Subcutaneous abdominal adipose tissue (tissue), 5 donors: ENCODE measurements at regions not wholly inside any gene's neighbourhood (a gene's known extent, or its start where the extent isn't known, plus 50 kb on each side); places are given as distances from the start of the nearest gene placed in this dataset.

Experiments
- H3K27ac ChIP-seq: one replicate; pipeline ENCODE4 v1.7.0; 2013; ENCODE audit warnings: low read depth, mild to moderate bottlenecking, inconsistent platforms, low read length, moderate library complexity
- H3K27me3 ChIP-seq, 5 donors: one replicate each; pipeline ENCODE4 v1.7.0; 2013; ENCODE audit warnings: low read length in 5 of 5, inconsistent platforms in 1 of 5; ENCODE audit not compliant: control insufficient read depth in 5 of 5, insufficient read depth in 4 of 5
- H3K36me3 ChIP-seq, 5 donors: one replicate each; pipeline ENCODE4 v1.7.0; 2013; ENCODE audit warnings: low read length in 5 of 5; ENCODE audit not compliant: control insufficient read depth in 5 of 5, insufficient read depth in 5 of 5
- H3K4me1 ChIP-seq, 5 donors: one replicate each; pipeline ENCODE4 v1.7.0; 2013; ENCODE audit warnings: low read length in 5 of 5, mild to moderate bottlenecking in 3 of 5, moderate library complexity in 1 of 5; ENCODE audit not compliant: control insufficient read depth in 5 of 5, insufficient read depth in 5 of 5
- H3K4me3 ChIP-seq, 5 donors: one replicate each; pipeline ENCODE4 v1.7.0; 2013; ENCODE audit warnings: low read length in 5 of 5, low read depth in 1 of 5
- H3K9ac ChIP-seq, 5 donors: one replicate each; pipeline ENCODE4 v1.7.0; 2013; ENCODE audit warnings: low read length in 5 of 5, mild to moderate bottlenecking in 4 of 5, moderate library complexity in 3 of 5
- H3K9me3 ChIP-seq, 5 donors: one replicate each; pipeline ENCODE4 v1.7.0; 2013; ENCODE audit warnings: low read length in 5 of 5; ENCODE audit not compliant: control insufficient read depth in 5 of 5
- donor health status: healthy.
- donor health status: healthy.
- donor health status: healthy.
- donor health status: healthy.
- donor health status: healthy.

DNA sequence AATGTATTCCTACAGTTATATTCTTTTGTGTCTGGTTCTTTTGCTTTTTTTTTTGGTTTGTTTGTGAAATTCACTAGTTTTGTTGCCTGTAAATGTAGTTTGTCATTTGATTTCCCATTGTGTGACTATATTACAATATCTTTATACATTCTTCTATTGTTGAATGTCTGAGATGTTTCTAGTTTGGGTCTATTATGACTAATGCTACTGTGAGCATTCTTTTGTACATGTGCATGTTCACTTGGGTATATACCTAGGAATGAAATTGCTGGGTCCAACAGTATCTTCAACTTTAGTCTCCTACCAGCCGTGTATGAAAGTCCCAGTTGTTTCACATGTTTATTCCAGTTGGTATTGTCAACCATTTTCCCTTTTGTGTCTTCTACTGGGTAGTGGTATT is 112.7 kb upstream of the RBMS1 start:
- Histone ChIP-seq H3K4me3 (no peak overlapping the region), H3K36me3 (no peaks in the 10 kb centered on the region), H3K27me3 (no peaks in the 10 kb centered on the region), H3K27ac (no peak overlapping the region), H3K9ac (no peak overlapping the region), H3K9me3 (no peaks in the 10 kb centered on the region), H3K4me1 (peaks cover 4 to 14% (median 13%) of the 10 kb centered on the region in 5 donors)

DNA sequence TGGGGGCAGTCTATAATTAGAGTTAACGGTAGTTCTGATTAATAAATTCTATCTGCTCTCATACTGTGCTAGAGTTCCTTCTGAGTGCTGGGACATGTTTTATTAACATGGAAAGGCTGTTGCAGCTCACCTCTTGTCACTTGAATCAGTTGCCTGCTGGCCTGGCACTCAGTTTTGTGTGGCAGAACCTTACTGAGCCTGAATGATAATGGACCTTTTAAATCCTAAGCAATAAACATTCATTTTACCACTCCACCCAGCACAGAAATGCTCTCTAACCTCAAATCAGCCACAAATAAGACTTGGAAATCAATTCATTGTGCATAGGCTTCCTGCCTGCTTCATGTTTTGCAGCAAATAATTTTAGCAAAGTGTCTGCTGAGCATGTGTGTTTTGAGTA is 115.0 kb upstream of the RBMS1 start:
- Histone ChIP-seq H3K4me1 (peaks cover 4 to 14% (median 13%) of the 10 kb centered on the region in 5 donors), H3K36me3 (no peaks in the 10 kb centered on the region), H3K9me3 (no peaks in the 10 kb centered on the region), H3K27me3 (no peaks in the 10 kb centered on the region), H3K9ac (no peak overlapping the region), H3K4me3 (no peak overlapping the region), H3K27ac (no peak overlapping the region)

DNA sequence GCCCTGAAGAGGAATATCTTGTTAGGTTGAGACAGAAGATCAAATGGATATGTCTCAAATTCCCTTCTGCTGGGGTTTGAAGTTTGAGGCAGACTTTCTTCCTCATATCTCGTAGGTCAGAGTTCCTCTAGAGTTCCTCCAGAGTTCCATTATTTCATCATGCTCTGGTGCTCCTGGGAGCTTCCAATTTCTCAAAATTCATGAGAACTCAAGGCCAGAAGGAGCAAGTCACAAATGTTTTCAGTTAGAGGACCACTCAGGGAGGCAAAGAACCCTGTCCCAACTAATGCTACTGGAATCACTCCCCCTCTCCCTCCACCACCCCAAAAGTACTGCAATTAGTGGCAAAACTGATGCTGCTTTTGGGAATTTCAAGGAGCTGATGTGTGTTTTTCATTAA is 115.7 kb upstream of the RBMS1 start:
- no peaks in the 10 kb centered on the region for H3K36me3 ChIP-seq
- no peak overlapping the region for H3K27ac ChIP-seq
- no peaks in the 10 kb centered on the region for H3K27me3 ChIP-seq
- H3K9me3 ChIP-seq, result no peaks in the 10 kb centered on the region
- peaks cover 4 to 14% (median 13%) of the 10 kb centered on the region in 5 donors for H3K4me1 ChIP-seq
- H3K9ac ChIP-seq, result no peak overlapping the region
- H3K4me3 ChIP-seq, result no peak overlapping the region

DNA sequence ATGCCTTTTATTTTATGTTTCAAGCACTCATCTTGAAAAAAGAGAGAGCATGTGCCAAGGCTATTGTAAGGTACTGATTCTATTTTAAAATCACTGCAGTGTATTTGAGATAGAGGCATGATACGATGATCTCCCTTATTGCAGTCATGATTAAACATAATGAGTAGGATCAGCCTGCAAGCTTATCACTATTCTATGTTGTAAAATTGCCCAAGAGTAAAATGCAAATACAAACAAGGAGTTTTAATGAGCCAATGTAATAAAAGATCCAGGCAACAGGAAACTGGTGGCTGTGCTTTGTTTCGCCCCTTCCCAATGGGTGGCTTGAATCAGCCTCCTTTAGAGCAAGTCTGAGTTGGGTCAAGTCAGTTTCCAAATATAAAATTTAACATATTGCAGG is 116.4 kb upstream of the RBMS1 start:
- no peaks in the 10 kb centered on the region for H3K27me3 ChIP-seq
- H3K36me3 ChIP-seq, result no peaks in the 10 kb centered on the region

DNA sequence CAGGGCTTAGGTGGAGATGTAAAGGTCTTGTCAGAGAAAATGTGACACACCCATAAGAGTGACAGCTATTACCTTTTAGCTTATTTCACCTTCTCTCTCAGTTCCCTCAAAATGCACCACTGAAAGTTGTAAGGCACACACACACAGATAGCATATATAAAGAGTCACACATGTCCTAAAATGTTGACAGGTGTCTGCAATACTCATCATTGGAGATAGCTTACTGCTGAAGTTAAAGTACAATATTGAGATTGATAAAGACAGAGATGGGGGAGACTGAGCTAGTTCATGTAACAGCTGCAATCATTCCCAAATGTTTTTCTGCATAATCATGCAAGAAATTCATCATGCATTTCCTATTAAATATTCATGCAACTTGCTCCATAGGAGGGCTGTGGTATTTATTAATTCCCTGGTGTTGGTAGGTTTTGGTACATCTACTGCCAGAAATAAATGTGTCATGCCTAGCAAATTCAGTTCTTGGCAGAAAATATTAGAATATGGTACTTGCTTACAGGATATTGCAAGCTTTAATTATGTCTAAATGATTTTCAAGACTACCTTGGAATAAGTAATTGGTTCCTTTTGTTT is 118.8 kb upstream of the RBMS1 start:
- Histone ChIP-seq H3K4me3 (no peak overlapping the region), H3K27ac (no peak overlapping the region), H3K9ac (no peak overlapping the region), H3K9me3 (peaks cover 0 to 7% (median 5%) of the 10 kb centered on the region in 5 donors), H3K27me3 (no peaks in the 10 kb centered on the region), H3K4me1 (peaks cover 4 to 14% (median 13%) of the 10 kb centered on the region in 5 donors), H3K36me3 (no peaks in the 10 kb centered on the region)

More for the DNA sequence above, 116.4 kb upstream of the RBMS1 start:
- H3K27ac ChIP-seq, result no peak overlapping the region
- no peak overlapping the region for H3K9ac ChIP-seq
- no peak overlapping the region for H3K4me3 ChIP-seq
- peaks cover 4 to 14% (median 13%) of the 10 kb centered on the region in 5 donors for H3K4me1 ChIP-seq
- H3K9me3 ChIP-seq, result no peaks in the 10 kb centered on the region

DNA sequence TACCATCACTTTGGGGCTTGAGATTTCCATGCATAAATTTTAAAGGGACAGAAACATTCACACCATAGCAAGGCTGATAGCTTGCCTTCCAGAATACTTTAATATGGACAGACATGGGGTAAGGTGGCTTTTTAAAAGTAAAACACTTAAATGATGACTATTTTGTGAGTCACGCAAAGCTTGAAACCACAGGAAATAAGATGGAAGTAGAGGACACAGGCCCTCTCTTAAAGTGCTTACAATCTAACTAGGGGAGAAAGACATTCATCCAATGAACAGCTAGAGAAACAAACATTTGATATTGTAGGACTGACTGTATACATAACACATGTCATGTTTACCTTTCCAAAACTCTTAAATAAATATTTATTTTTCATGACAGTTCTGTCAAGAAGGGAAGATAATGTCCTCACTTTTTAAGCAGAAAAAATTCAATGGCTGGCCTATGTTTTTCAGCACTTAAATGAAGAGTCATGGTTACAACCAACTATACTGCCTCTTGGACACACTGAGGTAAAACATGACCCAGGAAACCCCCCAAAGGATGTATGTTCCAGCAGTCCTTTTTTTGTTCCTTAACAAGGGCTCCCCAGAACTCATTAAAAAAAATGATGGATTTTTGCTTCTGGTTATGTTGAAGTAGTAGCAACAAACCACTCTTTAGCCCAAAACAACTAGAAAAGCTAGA is 120.0 kb upstream of the RBMS1 start:
- peaks cover 4 to 12% (median 11%) of the 10 kb centered on the region in 5 donors for H3K4me1 ChIP-seq

DNA sequence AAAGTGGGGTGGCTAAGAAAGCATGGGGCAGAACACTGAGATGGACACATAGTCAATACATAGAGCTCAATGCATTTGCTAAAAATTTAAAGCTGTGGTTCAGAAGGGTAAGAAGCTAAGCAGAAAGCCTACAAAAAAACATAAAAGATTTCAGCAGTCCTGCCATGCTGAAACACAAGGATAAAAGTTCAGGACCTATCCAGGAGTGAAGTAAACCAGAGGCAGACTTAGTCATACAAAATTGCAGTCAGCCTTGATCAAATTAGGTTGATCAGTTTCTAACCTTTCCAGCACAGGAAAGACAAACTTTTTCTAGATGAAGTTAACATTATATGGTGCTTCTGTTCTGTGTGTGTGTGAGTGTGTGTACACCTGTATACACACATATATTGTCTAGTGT is 120.8 kb upstream of the RBMS1 start:
- Histone ChIP-seq H3K27ac (no peak overlapping the region), H3K9me3 (peaks cover 0 to 7% (median 5%) of the 10 kb centered on the region in 5 donors), H3K4me1 (peaks cover 0 to 4% (median 4%) of the 10 kb centered on the region in 5 donors), H3K9ac (no peak overlapping the region), H3K27me3 (no peaks in the 10 kb centered on the region), H3K4me3 (no peak overlapping the region), H3K36me3 (no peaks in the 10 kb centered on the region)

More for the DNA sequence above, 120.0 kb upstream of the RBMS1 start:
- peaks cover 0 to 7% (median 5%) of the 10 kb centered on the region in 5 donors for H3K9me3 ChIP-seq
- H3K9ac ChIP-seq, result no peak overlapping the region
- no peaks in the 10 kb centered on the region for H3K36me3 ChIP-seq
- H3K27ac ChIP-seq, result no peak overlapping the region
- no peak overlapping the region for H3K4me3 ChIP-seq
- H3K27me3 ChIP-seq, result no peaks in the 10 kb centered on the region

DNA sequence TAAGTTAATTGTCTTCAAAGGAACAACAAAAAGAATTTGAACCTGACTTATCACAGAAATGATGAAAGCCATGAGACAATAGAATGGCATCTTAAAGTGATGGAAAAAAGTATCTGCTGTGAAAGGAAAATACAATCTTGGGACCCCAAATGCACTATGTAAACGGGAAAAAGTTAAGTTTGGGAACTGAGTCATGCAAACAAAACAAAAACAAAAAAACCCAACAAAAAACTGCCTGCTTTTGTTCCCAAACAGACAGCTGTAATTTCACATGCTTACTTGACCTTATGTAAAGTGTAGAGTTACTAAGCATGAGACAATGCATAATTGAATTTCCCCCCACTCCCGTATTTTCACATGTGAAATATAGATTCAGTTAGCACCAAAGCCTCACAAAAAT is 122.1 kb upstream of the RBMS1 start:
- Histone ChIP-seq H3K4me1 (no peaks in the 10 kb centered on the region), H3K36me3 (no peaks in the 10 kb centered on the region), H3K27ac (no peak overlapping the region), H3K9ac (no peak overlapping the region), H3K27me3 (no peaks in the 10 kb centered on the region), H3K4me3 (no peak overlapping the region), H3K9me3 (peaks cover 0 to 7% (median 5%) of the 10 kb centered on the region in 5 donors)

DNA sequence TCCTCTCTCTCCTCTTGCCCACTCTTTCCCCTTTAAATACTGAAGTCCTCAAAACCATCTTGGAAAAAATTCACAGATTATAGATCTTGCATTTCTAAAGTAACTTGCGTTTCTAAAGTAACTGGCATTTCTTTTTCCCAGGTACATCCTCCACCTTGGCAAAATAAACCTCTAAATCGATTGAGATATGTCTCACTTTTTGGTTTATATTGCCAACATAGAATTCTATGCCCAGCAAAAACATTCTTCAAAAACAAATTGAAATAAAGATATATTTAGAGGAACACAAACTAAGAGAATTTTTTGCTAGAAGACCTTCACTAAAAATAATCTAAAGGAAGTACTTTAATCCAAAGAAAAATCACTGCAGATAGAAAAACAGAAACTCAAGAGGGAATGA is 122.5 kb upstream of the RBMS1 start:
- H3K4me3 ChIP-seq, result no peak overlapping the region
- H3K4me1 ChIP-seq, result no peaks in the 10 kb centered on the region
- H3K9ac ChIP-seq, result no peak overlapping the region
- peaks cover 0 to 7% (median 5%) of the 10 kb centered on the region in 5 donors for H3K9me3 ChIP-seq
- no peaks in the 10 kb centered on the region for H3K36me3 ChIP-seq
- H3K27me3 ChIP-seq, result no peaks in the 10 kb centered on the region
- H3K27ac ChIP-seq, result no peak overlapping the region

DNA sequence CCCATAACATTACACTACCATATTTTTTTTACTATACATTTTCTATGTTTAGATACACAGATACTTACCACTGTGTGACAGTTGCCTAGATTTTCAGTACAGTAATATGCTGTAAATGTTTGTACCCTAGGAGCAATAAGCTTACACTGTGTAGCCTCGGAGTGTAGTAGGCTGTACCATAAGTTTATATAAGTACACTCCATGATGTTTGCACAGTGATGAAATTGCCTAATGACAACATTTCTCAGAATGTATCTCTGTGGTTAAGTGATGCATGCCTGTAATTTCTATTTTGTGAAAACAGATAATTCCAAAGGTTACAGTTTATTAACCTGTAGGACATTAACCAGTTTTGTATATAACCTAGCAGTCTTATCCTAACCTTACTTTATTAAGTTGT is 128.1 kb upstream of the RBMS1 start:
- Histone ChIP-seq H3K9me3 (no peaks in the 10 kb centered on the region), H3K9ac (no peak overlapping the region), H3K27me3 (no peaks in the 10 kb centered on the region), H3K4me1 (no peaks in the 10 kb centered on the region), H3K4me3 (no peak overlapping the region), H3K27ac (no peak overlapping the region), H3K36me3 (no peaks in the 10 kb centered on the region)
